ENCODE measurements at regions not wholly inside any gene's neighbourhood (a gene's known extent, or its start where the extent isn't known, plus 50 kb on each side); places are given as distances from the start of the nearest gene placed in this dataset.

- H3K18ac ChIP-seq (ENCODE audit: low read length): no peak overlapping the region
- H3K4me1 ChIP-seq (ENCODE audit: control insufficient read depth in 2 of 2, insufficient read depth in 1 of 2, low read depth in 1 of 2, low read length in 2 of 2): no peaks in the 10 kb centered on the region
- no peak overlapping the region for H2BK5ac ChIP-seq (ENCODE audit: low read length)
- no peaks in the 10 kb centered on the region for H3K36me3 ChIP-seq (replicated peaks in 1 of 2; ENCODE audit: control insufficient read depth in 2 of 2, insufficient read depth in 2 of 2, low read length in 2 of 2)
- DNase-seq (ENCODE audit: low spot score): no peak
- H2AFZ ChIP-seq (ENCODE audit: low read length): no peak overlapping the region
- H4K8ac ChIP-seq (ENCODE audit: low read depth, low read length): no peak overlapping the region
- H4K91ac ChIP-seq (ENCODE audit: low read depth, low read length, poor library complexity): peak overlapping the region; percentile 74
- no peak overlapping the region for H3K9ac ChIP-seq (ENCODE audit: low read depth, low read length, poor library complexity)
- no CpG with 5 or more reads among the region's 5 CpGs for WGBS, 2 donors (ENCODE audit: extremely low coverage in 2 of 2, insufficient read length in 2 of 2, insufficient replicate concordance in 1 of 2)
- no peaks in the 10 kb centered on the region for H3K79me1 ChIP-seq (ENCODE audit: low read depth, low read length)
- no peak overlapping the region for H3K4ac ChIP-seq (ENCODE audit: low read length)
- no peak overlapping the region for H2BK15ac ChIP-seq (ENCODE audit: low read length)
- no peaks in the 10 kb centered on the region for H3K27me3 ChIP-seq (ENCODE audit: control insufficient read depth in 3 of 3, insufficient read depth in 3 of 3, low read depth in 1 of 3, low read length in 3 of 3)
- no peak overlapping the region for H3K4me3 ChIP-seq (ENCODE audit: low read length in 2 of 2)
- H3K4me2 ChIP-seq (ENCODE audit: insufficient read depth, low read length, poor library complexity, severe bottlenecking): no peak overlapping the region
- no peak overlapping the region for H2BK12ac ChIP-seq (ENCODE audit: low read length)
- H3K14ac ChIP-seq (ENCODE audit: low read length): no peak overlapping the region
- no peak overlapping the region for H2AK5ac ChIP-seq (ENCODE audit: low read depth, low read length)
- no peaks in the 10 kb centered on the region for H3K9me3 ChIP-seq (replicated peaks in 1 of 2; ENCODE audit: control insufficient read depth in 2 of 2, insufficient read depth in 1 of 2, low read depth in 1 of 2, low read length in 2 of 2)
- H2BK120ac ChIP-seq (ENCODE audit: low read depth, low read length): no peak overlapping the region
- no peak overlapping the region for H3K23ac ChIP-seq (ENCODE audit: low read depth, low read length, poor library complexity)
- no peak overlapping the region for H3K27ac ChIP-seq (replicated peaks; ENCODE audit: low read length)
These were observed 368.5 kb upstream of the MGMT start for GRCh38 chr10:129098517-129098916.

DNA sequence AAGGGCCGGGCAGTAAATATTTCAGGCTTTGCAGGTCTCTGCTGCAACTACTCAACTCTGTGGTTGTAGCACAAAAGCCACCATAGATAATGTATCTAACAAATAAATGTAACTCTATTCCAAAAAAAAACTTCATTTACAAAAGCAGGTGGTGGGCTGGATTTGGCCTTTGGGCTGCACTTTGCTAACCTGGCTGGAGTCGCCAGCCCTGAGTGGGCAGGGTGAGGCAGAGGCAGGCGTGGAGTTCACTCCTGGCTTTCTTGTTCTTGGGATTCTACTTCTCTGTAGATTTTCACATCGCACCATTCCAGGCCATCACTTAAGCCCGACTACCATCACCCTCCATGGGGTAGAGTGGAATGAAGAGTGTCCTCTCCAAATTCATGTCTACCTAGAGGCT, 367.6 kb upstream of the MGMT start:
- no peak overlapping the region for H3K27ac ChIP-seq (replicated peaks; ENCODE audit: low read length)
- H3K14ac ChIP-seq (ENCODE audit: low read length): no peak overlapping the region
- H4K91ac ChIP-seq (ENCODE audit: low read depth, low read length, poor library complexity): no peak overlapping the region
- H2BK15ac ChIP-seq (ENCODE audit: low read length): no peak overlapping the region
- no peak overlapping the region for H2BK12ac ChIP-seq (ENCODE audit: low read length)
- H3K79me1 ChIP-seq (ENCODE audit: low read depth, low read length): no peaks in the 10 kb centered on the region
- no peaks in the 10 kb centered on the region for H3K4me1 ChIP-seq (ENCODE audit: control insufficient read depth in 2 of 2, insufficient read depth in 1 of 2, low read depth in 1 of 2, low read length in 2 of 2)
- H3K36me3 ChIP-seq (replicated peaks in 1 of 2; ENCODE audit: control insufficient read depth in 2 of 2, insufficient read depth in 2 of 2, low read length in 2 of 2): no peaks in the 10 kb centered on the region
- H3K9me3 ChIP-seq (replicated peaks in 1 of 2; ENCODE audit: control insufficient read depth in 2 of 2, insufficient read depth in 1 of 2, low read depth in 1 of 2, low read length in 2 of 2): no peaks in the 10 kb centered on the region
- H3K23ac ChIP-seq (ENCODE audit: low read depth, low read length, poor library complexity): no peak overlapping the region
- H3K4me2 ChIP-seq (ENCODE audit: insufficient read depth, low read length, poor library complexity, severe bottlenecking): no peak overlapping the region
- no peak overlapping the region for H3K4ac ChIP-seq (ENCODE audit: low read length)
- WGBS, 2 donors (ENCODE audit: extremely low coverage in 2 of 2, insufficient read length in 2 of 2, insufficient replicate concordance in 1 of 2): no CpG with 5 or more reads among the region's 5 CpGs
- H3K9ac ChIP-seq (ENCODE audit: low read depth, low read length, poor library complexity): no peak overlapping the region
- H2AFZ ChIP-seq (ENCODE audit: low read length): no peak overlapping the region
- H3K4me3 ChIP-seq (ENCODE audit: low read length in 2 of 2): no peak overlapping the region
- no peak overlapping the region for H4K8ac ChIP-seq (ENCODE audit: low read depth, low read length)
- H2BK120ac ChIP-seq (ENCODE audit: low read depth, low read length): no peak overlapping the region
- H3K18ac ChIP-seq (ENCODE audit: low read length): no peak overlapping the region
- no peaks in the 10 kb centered on the region for H3K27me3 ChIP-seq (ENCODE audit: control insufficient read depth in 3 of 3, insufficient read depth in 3 of 3, low read depth in 1 of 3, low read length in 3 of 3)
- H2BK5ac ChIP-seq (ENCODE audit: low read length): no peak overlapping the region
- H2AK5ac ChIP-seq (ENCODE audit: low read depth, low read length): no peak overlapping the region
- no peak for DNase-seq (ENCODE audit: low spot score)

- no peak for DNase-seq (ENCODE audit: low spot score)
- no peak overlapping the region for H2AFZ ChIP-seq (ENCODE audit: low read length)
- no peak overlapping the region for H3K4me2 ChIP-seq (ENCODE audit: insufficient read depth, low read length, poor library complexity, severe bottlenecking)
- H3K4me1 ChIP-seq (ENCODE audit: control insufficient read depth in 2 of 2, insufficient read depth in 1 of 2, low read depth in 1 of 2, low read length in 2 of 2): no peaks in the 10 kb centered on the region
- no peak overlapping the region for H2BK15ac ChIP-seq (ENCODE audit: low read length)
- no peak overlapping the region for H3K4me3 ChIP-seq (ENCODE audit: low read length in 2 of 2)
- H3K79me1 ChIP-seq (ENCODE audit: low read depth, low read length): no peaks in the 10 kb centered on the region
- H3K36me3 ChIP-seq (replicated peaks in 1 of 2; ENCODE audit: control insufficient read depth in 2 of 2, insufficient read depth in 2 of 2, low read length in 2 of 2): no peaks in the 10 kb centered on the region
- H2BK120ac ChIP-seq (ENCODE audit: low read depth, low read length): no peak overlapping the region
- H2BK12ac ChIP-seq (ENCODE audit: low read length): no peak overlapping the region
- no peak overlapping the region for H4K91ac ChIP-seq (ENCODE audit: low read depth, low read length, poor library complexity)
- no peaks in the 10 kb centered on the region for H3K9me3 ChIP-seq (replicated peaks in 1 of 2; ENCODE audit: control insufficient read depth in 2 of 2, insufficient read depth in 1 of 2, low read depth in 1 of 2, low read length in 2 of 2)
- no peak overlapping the region for H2BK5ac ChIP-seq (ENCODE audit: low read length)
- H3K14ac ChIP-seq (ENCODE audit: low read length): no peak overlapping the region
- WGBS, 2 donors (ENCODE audit: extremely low coverage in 2 of 2, insufficient read length in 2 of 2, insufficient replicate concordance in 1 of 2): no CpG with 5 or more reads among the region's 7 CpGs
- H4K8ac ChIP-seq (ENCODE audit: low read depth, low read length): no peak overlapping the region
- H3K27ac ChIP-seq (replicated peaks; ENCODE audit: low read length): no peak overlapping the region
- H3K9ac ChIP-seq (ENCODE audit: low read depth, low read length, poor library complexity): no peak overlapping the region
- no peak overlapping the region for H2AK5ac ChIP-seq (ENCODE audit: low read depth, low read length)
- no peak overlapping the region for H3K4ac ChIP-seq (ENCODE audit: low read length)
- no peak overlapping the region for H3K18ac ChIP-seq (ENCODE audit: low read length)
- no peaks in the 10 kb centered on the region for H3K27me3 ChIP-seq (ENCODE audit: control insufficient read depth in 3 of 3, insufficient read depth in 3 of 3, low read depth in 1 of 3, low read length in 3 of 3)
- H3K23ac ChIP-seq (ENCODE audit: low read depth, low read length, poor library complexity): no peak overlapping the region
These were observed 367.0 kb upstream of the MGMT start for GRCh38 chr10:129099992-129100391.

- Histone ChIP-seq H3K4me2 (ENCODE audit: insufficient read depth, low read length, poor library complexity, severe bottlenecking) (no peak overlapping the region), H3K14ac (ENCODE audit: low read length) (no peak overlapping the region), H3K4ac (ENCODE audit: low read length) (no peak overlapping the region), H3K27ac (replicated peaks; ENCODE audit: low read length) (no peak overlapping the region), H2AK5ac (ENCODE audit: low read depth, low read length) (no peak overlapping the region), H3K18ac (ENCODE audit: low read length) (no peak overlapping the region), H4K91ac (ENCODE audit: low read depth, low read length, poor library complexity) (no peak overlapping the region), H3K9me3 (replicated peaks in 1 of 2; ENCODE audit: control insufficient read depth in 2 of 2, insufficient read depth in 1 of 2, low read depth in 1 of 2, low read length in 2 of 2) (no peaks in the 10 kb centered on the region), H3K9ac (ENCODE audit: low read depth, low read length, poor library complexity) (no peak overlapping the region), H3K4me3 (ENCODE audit: low read length in 2 of 2) (no peak overlapping the region), H4K8ac (ENCODE audit: low read depth, low read length) (no peak overlapping the region), H2BK15ac (ENCODE audit: low read length) (no peak overlapping the region), H3K36me3 (replicated peaks in 1 of 2; ENCODE audit: control insufficient read depth in 2 of 2, insufficient read depth in 2 of 2, low read length in 2 of 2) (no peaks in the 10 kb centered on the region), H2AFZ (ENCODE audit: low read length) (no peak overlapping the region), H2BK120ac (ENCODE audit: low read depth, low read length) (no peak overlapping the region), H3K27me3 (ENCODE audit: control insufficient read depth in 3 of 3, insufficient read depth in 3 of 3, low read depth in 1 of 3, low read length in 3 of 3) (no peaks in the 10 kb centered on the region), H2BK5ac (ENCODE audit: low read length) (no peak overlapping the region), H2BK12ac (ENCODE audit: low read length) (no peak overlapping the region), H3K79me1 (ENCODE audit: low read depth, low read length) (no peaks in the 10 kb centered on the region), H3K4me1 (ENCODE audit: control insufficient read depth in 2 of 2, insufficient read depth in 1 of 2, low read depth in 1 of 2, low read length in 2 of 2) (no peaks in the 10 kb centered on the region), H3K23ac (ENCODE audit: low read depth, low read length, poor library complexity) (no peak overlapping the region)
- no peak for DNase-seq (ENCODE audit: low spot score)
- no CpG with 5 or more reads among the region's 10 CpGs for WGBS, 2 donors (ENCODE audit: extremely low coverage in 2 of 2, insufficient read length in 2 of 2, insufficient replicate concordance in 1 of 2)
These were observed 365.6 kb upstream of the MGMT start for GRCh38 chr10:129101232-129101980.

All from neuronal stem cell (in vitro differentiated cells).